Muscle of leg (tissue), 3 donors: ENCODE measurements at regions not wholly inside any gene's neighbourhood (a gene's known extent, or its start where the extent isn't known, plus 50 kb on each side); places are given as distances from the start of the nearest gene placed in this dataset.
A peak's percentile ranks its signal among the peaks of the same experiment; 100 is the strongest.

Source experiments
- DNase-seq: peaks from one replicate; pipeline ENCODE4 v3.0.0; 2013
- H3K27ac ChIP-seq: one replicate; pipeline ENCODE4 v1.5.1; 2013; ENCODE audit warnings: mild to moderate bottlenecking, low read length, control low read depth
- H3K27me3 ChIP-seq: one replicate; pipeline ENCODE4 v1.6.1; 2013; ENCODE audit warnings: low read length; ENCODE audit not compliant: control insufficient read depth, insufficient read depth
- H3K36me3 ChIP-seq: one replicate; pipeline ENCODE4 v1.6.1; 2013; ENCODE audit warnings: low read length; ENCODE audit not compliant: control insufficient read depth, insufficient read depth
- H3K4me1 ChIP-seq: one replicate; pipeline ENCODE4 v1.6.1; 2013; ENCODE audit warnings: low read length; ENCODE audit not compliant: control insufficient read depth, insufficient read depth
- H3K4me3 ChIP-seq: one replicate; pipeline ENCODE4 v1.5.1; 2013; ENCODE audit warnings: low read length, control low read depth
- H3K9me3 ChIP-seq: replicated peaks from 2 replicates; pipeline ENCODE4 v1.6.1; 2013; ENCODE audit warnings: low read depth, low read length; ENCODE audit not compliant: control insufficient read depth
- WGBS: methylation state at CpG from one replicate; pipeline ENCODE4 v1.1.5; 2013; ENCODE audit warnings: missing lambda C conversion rate; ENCODE audit not compliant: insufficient coverage; 5-methylcytosine and 5-hydroxymethylcytosine counted together

DNA sequence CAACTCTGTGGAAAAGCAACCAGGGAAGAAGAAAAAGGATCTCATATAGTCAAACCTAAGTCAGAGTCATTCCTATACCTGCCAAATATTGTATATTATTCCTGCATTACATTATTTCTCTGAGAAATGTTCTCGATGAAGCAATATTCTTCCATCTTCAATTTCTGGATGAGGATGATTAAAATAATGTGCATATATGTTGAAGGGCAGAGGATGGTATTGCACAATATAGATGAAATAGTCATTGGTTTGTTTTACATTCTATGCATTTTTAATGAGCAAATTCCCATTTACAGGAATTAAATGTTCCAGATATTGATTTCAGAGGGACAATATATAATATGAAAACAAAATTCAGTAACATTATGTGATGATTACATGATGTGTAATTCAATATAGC lies 545.2 kb downstream of the STK39 start:
- Histone ChIP-seq H3K27ac (no peak overlapping the region), H3K4me1 (no peaks in the 10 kb centered on the region), H3K4me3 (no peak overlapping the region), H3K36me3 (no peaks in the 10 kb centered on the region), H3K27me3 (no peaks in the 10 kb centered on the region), H3K9me3 (no peaks in the 10 kb centered on the region)
- DNase-seq = no peak
- no CpG with 5 or more reads among the region's 1 CpG for WGBS

DNA sequence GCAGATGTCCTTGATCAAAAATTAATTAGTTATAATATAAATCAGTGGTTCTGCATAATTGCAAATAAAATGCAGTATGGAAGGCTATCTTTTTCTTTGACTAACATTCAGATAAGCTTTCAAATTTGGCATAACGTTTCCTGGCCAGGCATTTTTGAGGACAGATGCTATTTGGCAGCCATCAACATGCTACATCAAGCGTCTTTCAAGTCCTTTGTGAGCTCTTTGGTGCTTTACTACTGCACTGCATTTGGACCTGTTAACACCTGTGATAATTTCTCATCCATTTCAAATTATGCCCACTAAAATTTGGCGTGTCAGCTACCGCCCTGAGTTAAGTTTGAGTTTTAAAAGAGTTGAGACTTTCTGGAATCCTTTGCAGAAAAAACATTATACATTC lies 545.7 kb downstream of the STK39 start:
- Histone ChIP-seq H3K9me3 (no peaks in the 10 kb centered on the region), H3K4me1 (no peaks in the 10 kb centered on the region), H3K27ac (no peak overlapping the region), H3K4me3 (no peak overlapping the region), H3K36me3 (no peaks in the 10 kb centered on the region), H3K27me3 (no peaks in the 10 kb centered on the region)
- DNase-seq = no peak
- WGBS = 25% methylated on average over 2 of the region's 4 CpGs

DNA sequence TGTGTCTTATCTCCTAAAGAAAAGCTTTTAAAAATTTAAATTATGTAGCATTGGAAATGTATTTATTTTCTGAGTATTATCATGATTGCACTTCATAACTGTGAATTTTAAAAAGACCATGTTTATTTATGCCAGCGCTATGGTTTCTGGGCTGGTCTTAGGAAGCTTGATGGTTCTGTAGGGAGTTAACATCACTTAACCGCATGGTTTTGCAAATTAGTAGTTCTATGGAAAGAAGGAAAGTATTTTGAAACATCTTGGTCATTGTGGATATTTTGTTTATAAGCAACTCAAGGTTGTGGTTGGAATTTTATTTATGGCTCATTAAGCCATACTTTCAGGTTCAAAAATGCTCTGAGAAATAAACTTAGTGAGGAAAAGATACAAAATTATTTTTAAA lies 549.4 kb downstream of the STK39 start:
- Histone ChIP-seq H3K9me3 (no peaks in the 10 kb centered on the region), H3K27me3 (no peaks in the 10 kb centered on the region), H3K4me1 (no peaks in the 10 kb centered on the region), H3K27ac (no peak overlapping the region), H3K4me3 (no peak overlapping the region), H3K36me3 (no peaks in the 10 kb centered on the region)
- no peak for DNase-seq
- no CpG with 5 or more reads among the region's 2 CpGs for WGBS

DNA sequence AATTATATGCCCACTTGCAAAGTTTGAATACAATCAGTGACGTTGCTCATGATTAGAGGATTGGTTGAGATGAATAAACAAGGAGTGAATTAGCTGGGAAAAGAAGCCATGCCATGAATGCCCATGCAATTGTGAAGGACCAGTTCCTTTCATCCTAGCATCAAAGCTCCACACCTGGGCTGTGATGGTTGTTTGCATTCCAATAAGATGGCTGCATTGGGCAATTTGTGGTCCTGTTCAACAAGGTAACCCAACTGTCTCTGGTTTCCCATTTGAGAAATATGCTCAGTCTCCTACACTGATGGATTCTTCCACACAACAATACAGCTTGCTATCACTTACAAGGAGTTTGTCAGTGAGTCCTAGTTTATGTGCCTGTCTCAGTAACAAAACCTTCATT lies 550.2 kb downstream of the STK39 start:
- WGBS = no CpG with 5 or more reads among the region's 1 CpG
- no peaks in the 10 kb centered on the region for H3K4me1 ChIP-seq
- no peaks in the 10 kb centered on the region for H3K9me3 ChIP-seq
- H3K36me3 ChIP-seq = no peaks in the 10 kb centered on the region
- no peak for DNase-seq
- no peaks in the 10 kb centered on the region for H3K27me3 ChIP-seq
- no peak overlapping the region for H3K27ac ChIP-seq
- H3K4me3 ChIP-seq = no peak overlapping the region

DNA sequence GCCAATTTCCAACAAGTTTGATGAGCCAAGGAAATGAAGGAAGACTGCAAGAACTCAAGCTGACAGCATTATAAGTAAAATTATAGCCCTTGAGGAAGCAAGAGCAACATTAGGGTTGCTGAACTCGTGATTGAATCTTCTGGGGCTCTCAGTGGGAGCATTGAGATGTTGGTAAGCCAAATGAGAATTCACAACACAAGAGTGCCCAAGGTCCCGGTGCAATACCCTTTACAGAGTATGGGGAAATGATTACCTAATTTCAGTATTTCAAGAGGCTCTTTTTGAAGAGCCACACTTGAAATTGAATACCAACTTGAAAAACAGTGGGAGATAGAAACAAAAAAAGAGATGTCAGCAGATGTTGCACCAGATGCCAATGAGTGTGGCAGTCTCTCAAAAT lies 554.5 kb downstream of the STK39 start:
- WGBS = no CpG with 5 or more reads among the region's 2 CpGs

DNA sequence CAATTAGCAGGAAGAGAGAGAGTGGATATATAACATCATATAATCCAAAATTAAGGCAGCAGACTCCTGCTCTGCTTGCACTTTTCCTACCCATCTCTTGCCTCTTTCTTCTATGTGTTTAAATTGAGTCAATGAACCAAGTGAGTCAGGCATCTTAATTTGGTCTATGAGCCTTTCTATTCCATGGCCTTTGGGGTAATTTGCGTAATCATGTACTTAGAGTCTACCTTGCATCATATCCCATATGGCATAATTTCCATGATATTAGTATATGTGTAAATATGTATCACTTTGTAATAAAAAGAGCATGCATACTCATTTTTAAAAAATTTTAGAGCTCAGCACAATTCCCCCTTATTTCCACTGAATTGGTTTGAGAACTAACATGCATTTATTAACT lies 555.2 kb downstream of the STK39 start:
- no peaks in the 10 kb centered on the region for H3K4me1 ChIP-seq
- no peaks in the 10 kb centered on the region for H3K36me3 ChIP-seq
- WGBS = no CpG with 5 or more reads among the region's 1 CpG
- H3K4me3 ChIP-seq = no peak overlapping the region
- H3K27me3 ChIP-seq = no peaks in the 10 kb centered on the region
- no peaks in the 10 kb centered on the region for H3K9me3 ChIP-seq
- DNase-seq = no peak
- no peak overlapping the region for H3K27ac ChIP-seq

More for the DNA sequence above, 554.5 kb downstream of the STK39 start:
- no peaks in the 10 kb centered on the region for H3K9me3 ChIP-seq
- H3K27me3 ChIP-seq = no peaks in the 10 kb centered on the region
- no peak overlapping the region for H3K27ac ChIP-seq
- no peaks in the 10 kb centered on the region for H3K4me1 ChIP-seq
- no peaks in the 10 kb centered on the region for H3K36me3 ChIP-seq
- no peak for DNase-seq
- H3K4me3 ChIP-seq = no peak overlapping the region

DNA sequence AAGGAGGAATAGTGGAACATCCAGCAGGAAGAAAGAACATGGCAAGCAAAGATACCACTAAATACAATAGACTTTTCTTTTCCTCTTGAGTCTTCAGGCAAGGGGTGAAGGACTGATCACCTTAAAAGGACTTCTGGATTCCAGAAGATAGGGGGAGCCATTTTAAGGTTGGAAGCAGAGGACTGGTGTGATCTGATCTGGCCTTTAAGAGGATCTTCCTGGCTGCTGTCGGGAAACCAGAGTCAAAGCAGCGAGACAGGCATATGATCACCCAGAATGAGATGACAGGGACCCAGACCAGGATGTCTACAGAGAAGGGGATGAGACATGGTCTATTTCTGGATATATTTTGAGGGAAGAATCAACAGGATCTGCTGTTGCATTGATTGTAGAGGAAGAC lies 558.0 kb downstream of the STK39 start:
- Histone ChIP-seq H3K4me3 (no peak overlapping the region), H3K36me3 (no peaks in the 10 kb centered on the region), H3K4me1 (no peaks in the 10 kb centered on the region), H3K9me3 (no peaks in the 10 kb centered on the region), H3K27ac (no peak overlapping the region), H3K27me3 (no peaks in the 10 kb centered on the region)
- 65% methylated on average over 2 of the region's 2 CpGs for WGBS
- no peak for DNase-seq

DNA sequence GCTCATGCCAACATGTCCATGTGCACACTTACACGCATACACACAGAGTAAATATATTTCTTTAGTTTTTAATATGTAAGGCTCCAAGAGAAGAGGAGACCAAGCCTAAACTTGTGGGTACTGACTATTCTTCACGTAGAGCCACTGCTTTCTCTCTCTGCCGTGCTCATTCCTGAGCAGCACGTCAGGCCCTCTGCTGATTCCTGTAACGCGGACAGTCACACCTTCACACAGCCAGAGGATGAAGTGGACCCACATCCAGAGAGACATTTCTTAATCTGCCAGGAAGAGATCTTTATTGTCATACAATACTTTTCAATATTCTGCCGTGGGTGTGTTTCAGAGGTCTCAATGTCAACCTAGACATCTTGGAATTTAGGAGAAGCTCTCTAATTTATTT lies 560.7 kb downstream of the STK39 start:
- Histone ChIP-seq H3K27me3 (no peaks in the 10 kb centered on the region), H3K4me3 (no peak overlapping the region), H3K27ac (no peak overlapping the region), H3K4me1 (no peaks in the 10 kb centered on the region), H3K36me3 (no peaks in the 10 kb centered on the region), H3K9me3 (no peaks in the 10 kb centered on the region)
- no peak for DNase-seq
- WGBS = 69% methylated on average over 5 of the region's 7 CpGs

DNA sequence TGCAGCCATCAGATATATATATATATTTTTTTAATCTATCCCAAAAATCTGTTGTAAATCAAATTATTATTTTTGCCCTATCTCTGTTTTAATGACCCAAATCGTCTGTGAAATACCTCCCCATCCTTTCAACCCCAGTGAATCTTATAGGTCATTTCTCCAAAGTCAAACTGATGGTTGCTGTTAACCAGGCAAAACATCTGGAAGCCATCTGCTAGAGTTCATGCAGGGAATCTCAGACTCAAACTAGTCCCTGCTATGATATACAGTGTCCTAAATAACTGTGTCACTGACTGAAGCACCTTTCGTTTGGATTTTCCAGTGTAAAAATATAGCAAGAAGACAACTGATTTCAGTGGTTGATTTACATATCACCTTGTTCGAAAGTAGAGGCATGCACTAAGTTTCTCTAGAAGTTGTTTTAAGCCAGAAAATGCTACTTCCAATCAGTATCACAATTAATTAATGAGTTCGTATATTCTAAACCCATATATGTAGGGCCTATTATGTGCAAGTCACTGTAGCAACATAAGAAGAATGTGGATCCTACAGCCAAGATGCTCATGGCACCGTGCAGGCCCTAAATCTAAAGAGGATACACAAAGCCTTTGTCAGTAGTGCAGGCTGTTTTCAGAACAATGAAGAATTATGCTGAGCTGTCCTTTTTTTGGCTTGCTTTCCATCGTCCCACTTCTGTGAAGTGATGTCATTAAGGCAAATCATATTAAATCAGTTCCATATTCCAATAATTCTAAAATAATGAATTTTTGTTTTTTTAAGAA lies 566.0 kb downstream of the STK39 start:
- no peaks in the 10 kb centered on the region for H3K9me3 ChIP-seq
- peak; percentile 82 for DNase-seq
- no peaks in the 10 kb centered on the region for H3K4me1 ChIP-seq
- H3K4me3 ChIP-seq = no peak overlapping the region
- H3K27me3 ChIP-seq = no peaks in the 10 kb centered on the region
- no peak overlapping the region for H3K27ac ChIP-seq
- no peaks in the 10 kb centered on the region for H3K36me3 ChIP-seq
- WGBS = 0% methylated on average over 1 of the region's 6 CpGs

DNA sequence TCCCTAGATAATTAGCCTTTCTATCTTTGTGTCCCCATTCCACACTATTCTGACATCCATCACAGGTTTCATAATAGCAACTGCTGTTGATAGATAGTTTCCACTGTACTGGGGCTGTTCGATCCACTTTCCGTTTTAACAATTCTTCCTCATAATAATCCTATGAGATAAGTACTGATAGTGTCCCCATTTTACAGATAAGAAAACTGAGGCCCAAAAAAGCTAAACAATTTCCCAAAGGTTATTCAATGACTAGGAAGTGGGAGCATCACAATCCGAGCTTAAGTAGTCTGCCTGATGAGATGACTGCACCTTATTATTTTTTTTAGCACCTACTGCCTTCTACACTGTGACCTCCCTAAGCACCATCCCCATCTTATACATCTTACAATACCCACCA lies 569.2 kb downstream of the STK39 start:
- Histone ChIP-seq H3K4me1 (no peaks in the 10 kb centered on the region), H3K27ac (no peak overlapping the region), H3K9me3 (no peaks in the 10 kb centered on the region), H3K4me3 (no peak overlapping the region), H3K36me3 (no peaks in the 10 kb centered on the region), H3K27me3 (no peaks in the 10 kb centered on the region)
- no peak for DNase-seq
- 89% methylated on average over 1 of the region's 3 CpGs for WGBS

DNA sequence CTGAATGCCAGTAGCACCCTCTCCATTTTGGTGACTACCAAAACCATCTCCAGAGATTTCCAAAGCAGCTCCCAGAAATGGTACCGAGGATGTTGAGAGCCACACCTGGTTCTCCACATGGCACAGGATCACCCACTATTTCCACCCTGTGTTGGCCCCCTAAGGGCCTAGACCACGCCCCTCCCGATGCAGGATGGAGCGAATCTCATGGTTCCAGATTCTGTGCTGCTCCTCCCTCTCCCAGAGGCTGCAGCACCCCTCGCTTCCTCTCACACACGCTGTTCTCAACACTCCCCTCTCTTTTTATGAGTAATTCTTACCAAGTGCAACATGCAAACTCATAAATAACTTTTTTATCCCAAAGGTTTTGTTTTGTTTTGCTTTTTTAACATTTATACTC lies 571.5 kb downstream of the STK39 start:
- Histone ChIP-seq H3K27ac (no peak overlapping the region), H3K27me3 (no peaks in the 10 kb centered on the region), H3K9me3 (peaks cover 3% of the 10 kb centered on the region), H3K36me3 (no peaks in the 10 kb centered on the region), H3K4me1 (no peaks in the 10 kb centered on the region), H3K4me3 (no peak overlapping the region)
- 75% methylated on average over 4 of the region's 6 CpGs for WGBS
- DNase-seq = no peak
